ENCODE measurements at regions not wholly inside any gene's neighbourhood (a gene's known extent, or its start where the extent isn't known, plus 50 kb on each side); places are given as distances from the start of the nearest gene placed in this dataset.

- DNase-seq = peak in 3 of 7 donors; percentile 4 to 54 (median 17)
Measured at GRCh38 chr18:24659827-24660720, 199.6 kb downstream of the HRH4 start.

GRCh38 chr18:24660956-24661355 is 200.5 kb downstream of the HRH4 start:
- no peak overlapping the region for H3K27ac ChIP-seq
- 46 to 79% (median 54%) methylated on average over 1 of the region's 1 CpG for WGBS, 4 donors

More at GRCh38 chr18:24659827-24660720, 199.6 kb downstream of the HRH4 start:
- 57 to 65% (median 59%) methylated on average over 21 of the region's 21 CpGs for whole genome bisulfite sequencing, 4 donors
- H3K36me3 ChIP-seq (replicated peaks in 1 of 2) = no peaks in the 10 kb centered on the region
- H3K4me3 ChIP-seq = peak overlapping the region in 1 of 4 donors; percentile 43
- peak overlapping the region in 1 of 5 donors; percentile 14 for H3K27ac ChIP-seq
- H3K27me3 ChIP-seq = no peaks in the 10 kb centered on the region
- no peaks in the 10 kb centered on the region for H3K9me3 ChIP-seq (replicated peaks in 1 of 3)
- no peaks in the 10 kb centered on the region for H3K4me1 ChIP-seq (replicated peaks in 1 of 2)
- TF ChIP-seq, protein P1, sequence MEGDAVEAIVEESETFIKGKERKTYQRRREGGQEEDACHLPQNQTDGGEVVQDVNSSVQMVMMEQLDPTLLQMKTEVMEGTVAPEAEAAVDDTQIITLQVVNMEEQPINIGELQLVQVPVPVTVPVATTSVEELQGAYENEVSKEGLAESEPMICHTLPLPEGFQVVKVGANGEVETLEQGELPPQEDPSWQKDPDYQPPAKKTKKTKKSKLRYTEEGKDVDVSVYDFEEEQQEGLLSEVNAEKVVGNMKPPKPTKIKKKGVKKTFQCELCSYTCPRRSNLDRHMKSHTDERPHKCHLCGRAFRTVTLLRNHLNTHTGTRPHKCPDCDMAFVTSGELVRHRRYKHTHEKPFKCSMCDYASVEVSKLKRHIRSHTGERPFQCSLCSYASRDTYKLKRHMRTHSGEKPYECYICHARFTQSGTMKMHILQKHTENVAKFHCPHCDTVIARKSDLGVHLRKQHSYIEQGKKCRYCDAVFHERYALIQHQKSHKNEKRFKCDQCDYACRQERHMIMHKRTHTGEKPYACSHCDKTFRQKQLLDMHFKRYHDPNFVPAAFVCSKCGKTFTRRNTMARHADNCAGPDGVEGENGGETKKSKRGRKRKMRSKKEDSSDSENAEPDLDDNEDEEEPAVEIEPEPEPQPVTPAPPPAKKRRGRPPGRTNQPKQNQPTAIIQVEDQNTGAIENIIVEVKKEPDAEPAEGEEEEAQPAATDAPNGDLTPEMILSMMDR (IDR thresholded peaks at IDR 0.05) = no peak
- TF ChIP-seq POLR2A (IDR thresholded peaks at IDR 0.05) = no peak
- intact Hi-C loops (cut with DNase I) = no loop called here

DNA sequence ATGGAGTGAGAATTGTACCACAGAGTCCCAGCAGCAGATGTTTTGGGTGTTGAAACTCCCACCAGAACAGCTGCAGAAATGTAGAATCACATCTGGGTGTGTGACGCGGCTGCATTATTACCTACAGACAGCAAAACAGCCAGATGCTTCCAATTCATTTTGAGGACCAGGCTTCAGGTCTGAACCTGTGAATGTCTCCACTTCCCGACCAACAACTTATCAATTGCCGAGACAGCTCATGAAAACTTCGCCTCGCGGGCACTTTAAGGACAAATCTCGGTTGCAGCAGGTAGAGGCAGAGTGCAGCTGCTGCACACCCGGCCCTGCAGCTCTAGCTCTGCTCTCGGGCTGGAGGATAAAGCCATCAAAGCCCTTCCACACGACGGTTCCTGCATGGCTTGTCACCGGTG is 202.0 kb downstream of the HRH4 start:
- 68 to 81% (median 77%) methylated on average over 13 of the region's 13 CpGs for WGBS, 4 donors
- no peaks in the 10 kb centered on the region for H3K27me3 ChIP-seq
- H3K4me3 ChIP-seq = no peak overlapping the region
- H3K27ac ChIP-seq = no peak overlapping the region
- no peaks in the 10 kb centered on the region for H3K4me1 ChIP-seq (replicated peaks in 1 of 2)
- H3K36me3 ChIP-seq (replicated peaks in 1 of 2) = no peaks in the 10 kb centered on the region
- no peak for TF ChIP-seq POLR2A (IDR thresholded peaks at IDR 0.05)
- TF ChIP-seq, protein P1 (IDR thresholded peaks at IDR 0.05) = no peak
- intact Hi-C loops (cut with DNase I) = no loop called here
- no peak for DNase-seq
- H3K9me3 ChIP-seq (replicated peaks in 1 of 3) = no peaks in the 10 kb centered on the region

More at GRCh38 chr18:24660956-24661355, 200.5 kb downstream of the HRH4 start:
- intact Hi-C loops (cut with DNase I) = no loop called here
- no peak for TF ChIP-seq POLR2A (IDR thresholded peaks at IDR 0.05)
- TF ChIP-seq, protein P1 (IDR thresholded peaks at IDR 0.05) = no peak
- Histone ChIP-seq H3K27me3 (no peaks in the 10 kb centered on the region), H3K4me1 (replicated peaks in 1 of 2) (no peaks in the 10 kb centered on the region), H3K36me3 (replicated peaks in 1 of 2) (no peaks in the 10 kb centered on the region), H3K4me3 (no peak overlapping the region), H3K9me3 (replicated peaks in 1 of 3) (no peaks in the 10 kb centered on the region)
- no peak for DNase-seq

- DNase-seq = no peak
- H3K27ac ChIP-seq = no peak overlapping the region
- H3K9me3 ChIP-seq (replicated peaks in 1 of 3) = no peaks in the 10 kb centered on the region
- 83 to 87% (median 86%) methylated on average over 4 to 5 of the region's 5 CpGs for WGBS, 4 donors
- H3K36me3 ChIP-seq (replicated peaks in 1 of 2) = no peaks in the 10 kb centered on the region
- TF ChIP-seq, protein P1 (IDR thresholded peaks at IDR 0.05) = no peak
- no peak for TF ChIP-seq POLR2A (IDR thresholded peaks at IDR 0.05)
- intact Hi-C loops (cut with DNase I) = no loop called here
- H3K4me1 ChIP-seq (replicated peaks in 1 of 2) = no peaks in the 10 kb centered on the region
- no peaks in the 10 kb centered on the region for H3K27me3 ChIP-seq
- no peak overlapping the region for H3K4me3 ChIP-seq
Measured at GRCh38 chr18:24663026-24663425, 202.6 kb downstream of the HRH4 start.

Data from adrenal gland (tissue), 9 donors.